Gastrocnemius medialis (tissue), 4 donors: ENCODE measurements at regions not wholly inside any gene's neighbourhood (a gene's known extent, or its start where the extent isn't known, plus 50 kb on each side); places are given as distances from the start of the nearest gene placed in this dataset.

Experiments
- POLR2A ChIP-seq, 2 donors: fragments of 450-650 bp; IDR thresholded peaks; one replicate each; pipeline ENCODE4 v1.6.1; 2017; ENCODE audit warnings: antibody characterized with exemption in 2 of 2, mild to moderate bottlenecking in 2 of 2, moderate library complexity in 2 of 2
- TF ChIP-seq, protein P1 (sequence below), 5 experiments: fragments of 450-650 bp in 3 of 5; fragments of 200-600 bp in 2 of 5; sonication (generic) in 2 of 5; IDR thresholded peaks in 4 of 5; conservative IDR thresholded peaks in 1 of 5; 1 replicate in 4 of 5; 2 replicates in 1 of 5; pipeline ENCODE4 v1.5.1; 2016 to 2019; ENCODE audit warnings: antibody characterized with exemption in 5 of 5, mild to moderate bottlenecking in 3 of 5, moderate library complexity in 3 of 5

DNA sequence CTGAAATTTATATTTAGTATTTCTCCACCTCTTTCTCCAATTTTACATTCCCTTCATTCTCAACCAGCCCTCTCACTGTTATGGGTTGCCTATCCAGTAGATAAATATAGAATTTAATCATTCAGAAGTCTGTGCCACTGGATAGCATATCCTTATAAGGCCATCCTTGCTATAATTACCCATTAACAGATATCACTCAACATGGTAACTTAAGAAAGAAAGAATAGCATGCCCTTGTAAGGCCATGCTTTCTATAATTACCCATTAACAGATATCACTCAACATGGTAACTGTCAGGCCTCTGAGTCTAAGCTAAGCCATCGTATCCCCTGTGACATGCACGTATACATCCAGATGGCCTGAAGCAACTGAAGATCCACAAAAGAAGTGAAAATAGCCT, 1137.4 kb upstream of the FAM98A start:
- TF ChIP-seq, protein P1, sequence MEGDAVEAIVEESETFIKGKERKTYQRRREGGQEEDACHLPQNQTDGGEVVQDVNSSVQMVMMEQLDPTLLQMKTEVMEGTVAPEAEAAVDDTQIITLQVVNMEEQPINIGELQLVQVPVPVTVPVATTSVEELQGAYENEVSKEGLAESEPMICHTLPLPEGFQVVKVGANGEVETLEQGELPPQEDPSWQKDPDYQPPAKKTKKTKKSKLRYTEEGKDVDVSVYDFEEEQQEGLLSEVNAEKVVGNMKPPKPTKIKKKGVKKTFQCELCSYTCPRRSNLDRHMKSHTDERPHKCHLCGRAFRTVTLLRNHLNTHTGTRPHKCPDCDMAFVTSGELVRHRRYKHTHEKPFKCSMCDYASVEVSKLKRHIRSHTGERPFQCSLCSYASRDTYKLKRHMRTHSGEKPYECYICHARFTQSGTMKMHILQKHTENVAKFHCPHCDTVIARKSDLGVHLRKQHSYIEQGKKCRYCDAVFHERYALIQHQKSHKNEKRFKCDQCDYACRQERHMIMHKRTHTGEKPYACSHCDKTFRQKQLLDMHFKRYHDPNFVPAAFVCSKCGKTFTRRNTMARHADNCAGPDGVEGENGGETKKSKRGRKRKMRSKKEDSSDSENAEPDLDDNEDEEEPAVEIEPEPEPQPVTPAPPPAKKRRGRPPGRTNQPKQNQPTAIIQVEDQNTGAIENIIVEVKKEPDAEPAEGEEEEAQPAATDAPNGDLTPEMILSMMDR (IDR thresholded peaks at IDR 0.05 in 4 of 5, conservative IDR thresholded peaks at IDR 0.05 in 1 of 5), result no peak
- TF ChIP-seq POLR2A (IDR thresholded peaks at IDR 0.05), result no peak
